IPS-NIHi11 (cell line): ENCODE measurements at regions not wholly inside any gene's neighbourhood (a gene's known extent, or its start where the extent isn't known, plus 50 kb on each side); places are given as distances from the start of the nearest gene placed in this dataset.
"Not testable (repeated sequence)": the region's sequence is repeated elsewhere in the genome, so short reads cannot be mapped to it uniquely, and the experiment has no call there.

ENCODE experiments used
- DNase-seq: peaks from one replicate; pipeline ENCODE4 v3.0.0; 2012; ENCODE audit warnings: mixed read lengths, low spot score

DNA sequence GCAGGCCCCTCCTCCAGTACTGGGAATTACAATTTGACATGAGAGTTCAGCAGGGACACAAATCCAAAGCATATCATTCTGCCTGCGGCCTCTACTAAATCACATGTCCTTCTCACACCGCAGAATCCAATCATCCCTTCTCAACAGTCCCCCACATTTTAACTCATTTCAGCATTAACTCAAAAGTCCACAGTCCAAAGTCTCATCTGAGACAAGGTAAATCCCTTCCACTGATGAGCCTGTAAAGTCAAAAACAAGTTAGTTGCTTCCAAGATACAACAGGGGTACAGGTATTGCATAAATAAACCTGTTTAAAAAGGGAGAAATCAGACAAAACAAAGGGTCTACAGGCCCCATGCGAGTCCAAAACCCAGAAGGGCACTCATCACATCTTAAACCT lies 64.0 kb downstream of the EBNA1BP2 start:
- DNase-seq: no peak

DNA sequence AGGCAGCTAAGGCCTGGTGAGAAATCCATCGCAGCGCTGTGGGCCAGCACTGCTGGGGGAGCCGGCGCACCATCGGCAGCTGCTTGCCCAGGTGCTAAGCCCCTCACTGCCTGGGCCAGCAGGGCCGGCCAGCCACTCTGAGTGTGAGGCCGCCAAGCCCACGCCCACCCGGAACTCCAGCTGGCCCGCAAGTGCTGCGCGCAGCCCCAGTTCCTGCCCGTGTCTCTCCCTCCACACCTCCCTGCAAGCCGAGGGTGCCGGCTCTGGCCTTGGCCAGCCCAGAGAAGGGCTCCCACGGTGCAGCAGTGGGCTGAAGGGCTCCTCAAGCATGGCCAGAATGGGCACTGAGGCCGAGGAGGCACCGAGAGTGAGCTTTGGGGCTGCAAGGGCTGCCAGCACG lies 64.4 kb downstream of the EBNA1BP2 start:
- DNase-seq: no peak

DNA sequence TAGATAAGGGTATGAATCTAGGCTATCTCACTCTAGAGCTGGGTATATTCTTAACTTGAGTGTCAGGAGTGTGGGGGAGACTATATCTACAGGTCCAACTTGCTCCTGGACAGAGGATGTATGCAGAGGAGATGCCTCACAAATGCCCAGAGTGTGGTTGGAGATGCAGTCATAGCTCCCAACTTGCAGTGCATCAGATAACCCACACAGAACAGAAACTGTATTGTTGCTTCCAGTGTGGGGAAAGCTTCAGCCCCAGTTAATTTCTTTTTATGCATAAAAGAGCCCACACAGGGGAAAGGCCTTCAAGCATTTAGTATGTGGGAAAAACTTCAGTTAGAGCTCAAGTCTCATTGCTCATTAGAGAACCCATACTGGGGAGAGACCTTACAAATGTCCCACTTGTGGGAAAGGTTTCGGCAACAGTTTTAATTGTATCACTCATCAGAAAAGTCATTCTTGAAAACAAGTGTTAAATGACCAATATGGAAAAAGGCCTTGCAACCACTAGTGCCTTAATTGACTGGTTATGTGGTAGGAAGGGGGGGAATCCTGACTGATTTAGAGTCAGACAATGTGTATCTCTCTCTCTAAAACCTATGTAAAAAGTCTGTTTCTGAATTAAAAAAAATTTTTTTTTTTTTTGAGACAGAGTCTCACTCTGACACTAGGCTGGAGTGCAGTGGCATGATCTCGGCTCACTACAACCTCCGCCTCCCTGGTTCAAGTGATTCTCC lies 67.9 kb downstream of the EBNA1BP2 start:
- no peak for DNase-seq

DNA sequence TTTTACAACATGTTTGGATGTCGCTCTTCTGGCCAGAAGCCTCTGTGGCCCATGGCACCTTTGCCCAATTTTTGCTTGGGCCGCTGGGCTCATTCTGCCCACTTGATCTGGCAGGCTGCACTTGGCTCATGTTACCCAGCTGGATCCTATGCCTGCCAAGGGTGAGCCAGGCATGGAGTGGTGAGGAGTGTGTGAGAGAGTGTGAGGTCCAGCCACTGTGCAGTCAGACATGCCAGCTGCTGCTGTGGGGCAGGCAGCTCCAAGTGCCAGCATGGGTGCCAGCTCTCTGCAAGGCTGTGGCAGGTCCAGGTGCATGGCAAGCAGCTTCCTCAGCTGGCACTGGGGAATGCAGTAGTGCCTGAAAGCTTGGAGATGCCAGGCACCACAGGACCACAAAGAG lies 71.0 kb downstream of the EBNA1BP2 start:
- DNase-seq: no peak

DNA sequence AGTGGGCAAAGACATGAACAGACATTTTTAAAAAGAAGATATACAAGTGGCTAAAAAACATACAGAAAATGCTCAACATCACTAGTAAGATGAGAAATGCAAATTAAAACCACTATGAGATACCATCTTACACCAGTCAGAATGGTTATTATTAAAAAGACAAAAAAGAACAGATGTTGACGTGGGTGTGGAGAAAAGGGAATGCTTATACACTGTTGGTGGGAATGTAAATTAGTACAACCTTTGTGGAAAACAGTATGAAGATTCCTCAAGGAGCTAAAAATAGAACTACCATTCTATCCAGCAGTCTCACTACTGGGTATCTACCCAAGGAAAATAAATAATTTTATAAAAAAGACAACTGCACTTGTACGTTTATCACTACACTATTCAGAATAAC lies 73.9 kb downstream of the EBNA1BP2 start:
- DNase-seq: no peak

DNA sequence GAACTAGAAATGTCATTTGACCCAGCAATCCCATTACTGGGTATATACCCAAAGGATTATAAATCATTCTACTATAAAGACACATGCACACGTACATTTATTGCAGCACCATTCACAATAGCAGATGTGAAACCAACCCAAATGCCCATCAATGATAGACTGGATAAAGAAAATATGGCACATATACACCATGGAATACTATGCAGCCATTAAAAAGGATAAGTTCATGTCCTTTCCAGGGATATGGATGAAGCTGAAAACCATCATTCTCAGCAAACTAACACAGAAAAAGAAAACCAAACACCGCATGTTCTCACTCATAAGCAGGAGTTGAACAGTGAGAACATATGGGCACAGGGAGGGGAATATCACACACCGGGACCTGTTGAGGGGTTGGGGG lies 75.6 kb downstream of the EBNA1BP2 start:
- not testable (repeated sequence) for DNase-seq

DNA sequence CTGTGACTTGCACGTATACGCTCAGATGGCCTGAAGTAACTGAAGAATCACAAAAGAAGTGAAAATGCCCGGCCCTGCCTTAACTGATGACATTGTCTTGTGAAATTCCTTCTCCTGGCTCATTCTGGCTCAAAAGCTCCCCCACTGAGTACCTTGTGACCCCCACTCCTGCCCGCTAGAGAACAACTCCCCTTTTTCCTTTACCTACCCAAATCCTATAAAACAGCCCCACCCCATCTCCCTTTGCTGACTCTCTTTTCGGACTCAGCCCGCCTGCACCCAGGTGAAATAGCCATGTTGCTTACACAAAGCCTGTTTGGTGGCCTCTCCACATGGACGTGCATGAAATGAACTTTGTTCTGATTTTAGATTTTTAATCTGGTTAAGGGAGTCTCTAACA lies 81.3 kb downstream of the EBNA1BP2 start:
- DNase-seq: not testable (repeated sequence)

DNA sequence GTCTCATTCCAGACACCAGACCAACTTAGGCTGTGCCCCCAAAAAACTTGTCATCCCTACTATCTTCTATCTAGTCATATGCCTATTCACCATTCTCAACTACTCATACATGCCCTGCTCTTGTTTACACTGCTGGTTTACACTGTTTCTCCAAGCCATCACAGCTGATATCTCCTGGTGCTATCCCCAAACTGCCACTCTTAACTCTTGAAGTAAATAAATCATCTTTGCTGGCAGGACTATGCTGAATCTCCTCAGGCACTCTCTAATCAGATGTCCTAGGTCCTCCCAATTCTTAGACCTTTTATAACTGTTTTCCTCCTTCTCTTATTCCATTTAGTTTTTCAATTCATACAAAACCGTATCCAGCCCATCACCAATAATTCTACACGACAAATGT lies 81.9 kb downstream of the EBNA1BP2 start:
- not testable (repeated sequence) for DNase-seq

DNA sequence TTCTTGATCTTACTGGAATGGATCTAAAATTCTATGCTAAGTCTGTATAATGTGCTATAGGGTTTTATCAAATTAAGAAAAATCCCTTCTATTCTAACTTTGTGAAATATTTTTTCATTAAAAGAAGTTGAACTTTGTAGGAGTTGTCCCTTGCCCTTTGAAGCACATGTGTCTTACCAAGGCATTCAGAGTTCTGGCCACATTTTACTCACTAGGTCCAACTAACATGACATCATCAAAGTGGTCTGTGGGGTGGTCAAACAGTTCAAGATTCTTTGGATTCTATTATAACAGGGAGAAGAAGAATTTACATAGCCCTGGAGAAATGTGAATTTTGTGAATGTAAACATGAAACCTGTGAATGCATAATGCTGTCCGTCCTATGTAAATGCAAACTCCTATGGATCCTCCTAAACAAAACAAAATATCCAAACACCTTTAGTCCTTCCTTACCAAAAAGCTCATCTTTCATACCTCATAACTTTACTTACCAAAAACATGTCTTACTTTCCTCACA lies 88.7 kb downstream of the EBNA1BP2 start:
- DNase-seq: no peak

DNA sequence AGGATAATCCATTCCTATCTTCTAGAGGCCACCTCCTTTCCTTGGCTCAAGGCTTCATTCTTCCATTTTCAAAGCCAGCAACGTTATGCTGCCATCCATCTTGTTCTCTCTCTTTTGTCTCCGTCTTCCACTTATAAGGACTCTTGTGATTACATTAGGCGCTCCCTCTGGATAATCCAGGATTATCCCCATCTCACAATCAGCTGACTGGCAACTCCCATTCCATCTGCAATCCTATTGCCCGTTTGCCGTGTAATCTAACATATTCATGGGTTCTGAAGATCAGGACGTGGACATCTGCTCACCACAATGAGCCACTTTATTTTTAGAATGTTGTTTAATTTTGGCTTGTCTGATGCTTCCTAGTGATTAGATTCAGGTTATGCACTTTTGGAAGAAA lies 89.3 kb downstream of the EBNA1BP2 start:
- DNase-seq: no peak

DNA sequence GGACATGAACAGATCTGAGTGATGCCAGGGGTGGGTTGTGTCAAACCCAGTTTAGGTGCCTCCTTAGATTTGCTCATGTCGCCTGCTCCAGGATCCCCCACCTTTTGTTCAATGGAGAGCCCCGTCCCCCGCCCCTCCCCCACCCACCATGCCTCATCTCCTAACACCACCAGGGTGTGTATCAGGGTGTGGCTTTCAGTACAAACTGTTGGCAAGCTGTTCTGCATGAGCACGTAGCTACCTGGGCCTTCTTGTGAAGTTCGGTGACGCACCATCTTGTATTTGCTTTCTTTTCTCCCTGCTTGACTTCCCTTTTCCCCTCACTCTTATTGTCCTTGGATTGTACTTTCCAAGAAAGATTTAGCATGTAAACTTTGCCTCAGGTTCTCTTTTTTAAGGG lies 94.8 kb downstream of the EBNA1BP2 start:
- DNase-seq: no peak

DNA sequence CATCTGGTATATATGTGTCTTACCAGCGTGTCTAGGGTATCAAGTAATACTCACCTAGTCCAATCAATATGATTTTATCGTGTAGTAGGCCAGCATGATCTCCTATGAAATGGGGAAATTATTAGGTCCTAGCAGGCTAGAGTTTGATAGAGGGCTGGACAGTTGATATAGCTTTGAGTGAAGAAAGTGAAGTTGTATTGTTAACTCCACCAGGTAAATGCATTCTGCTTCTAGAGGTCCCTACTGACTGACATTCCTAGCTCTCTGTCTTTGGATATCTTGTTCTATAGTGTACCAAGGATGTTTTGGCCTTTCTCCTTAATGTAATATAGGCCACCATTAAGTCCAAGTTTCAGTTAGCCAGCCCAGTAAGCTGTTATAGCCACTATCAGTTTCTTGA lies 97.4 kb downstream of the EBNA1BP2 start:
- no peak for DNase-seq

DNA sequence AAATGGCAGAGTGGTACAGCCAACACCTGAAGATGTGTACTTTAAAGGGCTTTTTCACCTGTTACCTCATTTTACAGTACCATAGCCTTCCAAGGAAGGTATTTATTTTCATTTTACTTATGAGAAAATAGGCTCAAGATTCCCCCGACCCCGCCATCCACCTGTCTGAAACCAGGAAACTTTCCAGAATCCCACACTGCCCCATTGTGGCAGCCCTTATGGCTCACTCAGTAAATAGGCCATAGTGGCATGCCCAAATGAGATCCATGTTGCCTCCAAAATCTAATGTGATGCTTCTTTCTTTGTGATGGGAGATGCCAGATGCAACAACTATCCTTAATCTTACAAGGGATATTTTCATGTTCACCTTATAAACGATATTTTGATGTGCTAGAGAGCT lies 97.8 kb downstream of the EBNA1BP2 start:
- peak; percentile 39 for DNase-seq

DNA sequence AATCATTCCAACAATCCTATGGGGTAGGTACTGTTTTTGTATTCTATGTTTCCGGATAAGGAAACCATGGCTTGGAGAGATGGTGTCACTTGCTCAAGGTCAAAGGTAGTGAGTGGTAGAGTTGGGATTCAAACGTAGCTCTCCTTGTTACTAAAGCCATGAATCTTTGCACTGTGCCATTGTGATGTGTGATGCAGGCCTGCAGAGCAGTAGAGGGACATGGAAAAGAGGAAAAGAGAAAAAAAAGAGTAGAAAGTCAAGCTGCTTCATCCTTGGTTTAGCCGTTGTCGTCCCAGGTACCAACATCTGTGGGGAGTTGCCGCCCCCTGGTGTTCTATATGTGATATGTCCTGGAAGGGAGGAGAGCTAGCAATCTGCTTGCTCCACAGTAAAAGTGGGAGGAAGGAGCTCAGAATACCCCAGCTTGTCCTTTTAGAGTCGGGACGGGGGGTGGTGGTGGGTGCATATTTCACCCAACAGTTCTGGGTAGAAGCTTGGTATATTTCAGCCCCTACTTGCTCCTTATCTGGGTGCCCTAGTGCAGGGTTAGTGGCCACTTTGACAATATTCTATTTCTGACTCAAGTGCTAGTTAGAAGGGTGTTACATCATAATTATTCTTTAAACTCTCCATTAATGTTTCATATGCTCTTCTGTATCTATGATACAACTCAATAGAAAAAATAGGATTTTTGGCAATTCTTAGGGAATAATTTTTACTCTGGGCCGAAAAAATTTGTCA lies 98.4 kb downstream of the EBNA1BP2 start:
- DNase-seq: peak; percentile 83

DNA sequence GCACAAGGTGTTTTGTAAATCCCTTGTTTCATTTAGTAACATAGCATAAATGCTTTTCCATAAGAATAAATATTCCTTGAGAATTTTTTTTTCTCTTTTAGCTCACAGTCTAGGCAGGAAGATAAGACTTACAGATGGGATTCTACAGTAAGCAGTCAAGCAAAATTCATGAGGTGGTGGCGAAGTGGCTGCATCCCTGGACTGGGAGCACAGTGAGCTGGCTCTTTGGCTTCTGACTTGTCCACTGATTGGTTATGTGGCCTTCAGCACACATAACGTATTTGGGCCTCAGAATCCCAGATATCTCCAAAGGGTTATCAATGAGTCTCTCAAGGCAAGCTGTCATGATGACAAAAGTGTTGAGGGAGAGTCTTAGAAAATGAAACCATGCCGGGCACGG lies 99.8 kb downstream of the EBNA1BP2 start:
- DNase-seq: no peak

DNA sequence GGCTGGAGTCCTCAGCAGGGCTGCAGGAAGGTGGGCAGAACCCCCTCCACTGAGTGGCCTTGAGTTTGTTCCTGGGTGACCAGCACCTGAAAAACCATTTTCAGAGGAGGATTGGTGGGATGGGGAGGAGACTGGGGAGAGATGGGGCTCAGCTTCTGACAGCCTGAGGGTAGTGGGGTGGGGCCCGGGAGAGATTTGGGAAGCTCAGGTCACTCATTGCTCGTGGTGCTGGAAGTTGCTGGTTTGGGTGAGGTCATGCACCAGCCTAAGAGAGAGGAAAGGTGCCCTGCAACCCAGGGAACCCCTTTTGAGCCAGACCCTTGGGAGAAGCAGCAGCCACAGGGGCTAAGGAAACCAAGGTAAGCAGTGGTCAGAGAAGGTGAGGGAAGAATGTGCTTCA lies 100.8 kb downstream of the EBNA1BP2 start:
- DNase-seq: no peak

DNA sequence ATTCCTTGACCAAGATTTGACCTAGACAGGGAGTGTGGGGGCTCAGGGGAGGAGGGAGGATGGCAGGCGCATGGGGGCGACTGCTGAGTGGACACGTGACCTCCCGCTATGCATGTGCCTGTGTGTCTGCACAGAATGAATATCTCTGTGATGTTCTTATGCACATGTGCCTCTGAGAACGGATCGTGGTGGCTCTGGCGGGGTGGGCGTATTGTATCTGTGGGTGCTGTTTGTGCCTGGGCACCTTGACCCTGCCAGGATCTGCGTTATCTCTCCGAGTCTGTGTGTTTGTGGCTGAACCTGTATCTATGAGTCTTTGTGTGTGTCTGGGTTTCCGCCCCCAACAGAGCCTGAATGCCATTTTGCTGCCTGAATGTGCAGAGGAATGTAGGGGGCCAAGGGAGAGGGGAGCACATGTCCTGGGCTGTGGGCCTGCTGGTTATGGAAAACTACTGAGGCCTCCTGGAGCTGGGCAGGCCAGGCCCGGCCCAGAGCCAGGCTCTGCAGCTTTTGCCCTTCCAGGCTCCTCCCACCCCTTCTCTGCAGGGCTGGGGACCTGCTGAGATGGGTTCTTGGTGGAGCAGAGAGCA lies 102.5 kb downstream of the EBNA1BP2 start:
- peak; percentile 58 for DNase-seq

DNA sequence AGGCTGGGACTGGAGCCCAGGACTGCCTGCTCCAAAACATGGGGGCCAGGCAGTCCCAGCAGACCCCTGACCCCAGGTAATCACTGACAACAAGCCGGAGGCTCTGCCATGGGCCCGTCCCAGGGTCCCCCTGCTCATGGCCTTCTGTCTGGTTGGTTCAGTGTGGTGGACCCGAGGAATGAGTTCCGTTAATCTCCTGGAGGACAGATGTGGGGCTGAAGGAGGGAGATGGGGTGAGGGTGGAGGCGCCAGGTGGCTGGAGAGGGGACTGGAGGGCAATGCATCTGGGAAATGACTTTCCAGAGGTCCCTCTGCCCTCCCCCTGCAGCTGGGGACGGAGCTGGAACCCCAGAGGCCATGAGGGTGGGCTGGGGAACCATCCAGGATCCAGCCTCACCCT lies 103.2 kb downstream of the EBNA1BP2 start:
- no peak for DNase-seq

DNA sequence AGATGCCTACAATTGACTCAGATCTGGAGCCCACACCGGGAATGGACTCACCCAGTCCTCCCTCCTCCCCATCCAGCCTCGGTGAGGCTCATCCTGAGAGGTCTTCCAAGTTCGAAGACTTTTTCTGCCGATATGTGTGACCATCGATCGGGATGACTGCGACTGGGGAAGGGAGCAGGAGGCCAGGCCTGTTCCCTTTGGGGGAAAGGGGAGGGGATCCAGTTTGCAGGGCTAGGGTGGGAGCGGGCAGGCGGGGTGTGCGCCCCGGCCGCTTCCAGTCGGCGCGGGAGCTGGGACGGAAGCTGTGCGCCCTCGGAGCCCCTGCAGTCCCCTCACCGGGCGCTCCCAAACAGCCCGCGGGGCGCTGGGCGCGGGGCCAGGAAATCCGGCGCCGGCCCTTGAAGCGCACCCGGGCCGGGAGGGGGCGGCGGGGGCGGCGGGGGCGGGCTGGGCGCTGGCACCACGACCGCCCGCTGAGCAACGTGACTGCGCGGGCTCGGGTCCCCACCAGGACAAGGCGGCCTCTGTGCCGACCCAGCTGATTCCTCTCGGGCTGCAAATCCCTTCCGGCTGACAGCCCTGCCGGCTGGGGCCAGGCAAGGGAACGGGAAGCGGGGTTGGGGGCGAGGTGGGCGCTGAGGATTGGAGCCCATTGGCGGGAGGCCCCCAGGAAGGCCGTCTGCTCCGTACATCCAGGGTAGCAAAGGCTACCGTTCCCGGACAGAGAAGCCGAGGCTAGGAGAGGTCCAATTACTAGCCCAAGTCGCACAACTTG lies 103.9 kb downstream of the EBNA1BP2 start:
- peak; percentile 59 for DNase-seq

DNA sequence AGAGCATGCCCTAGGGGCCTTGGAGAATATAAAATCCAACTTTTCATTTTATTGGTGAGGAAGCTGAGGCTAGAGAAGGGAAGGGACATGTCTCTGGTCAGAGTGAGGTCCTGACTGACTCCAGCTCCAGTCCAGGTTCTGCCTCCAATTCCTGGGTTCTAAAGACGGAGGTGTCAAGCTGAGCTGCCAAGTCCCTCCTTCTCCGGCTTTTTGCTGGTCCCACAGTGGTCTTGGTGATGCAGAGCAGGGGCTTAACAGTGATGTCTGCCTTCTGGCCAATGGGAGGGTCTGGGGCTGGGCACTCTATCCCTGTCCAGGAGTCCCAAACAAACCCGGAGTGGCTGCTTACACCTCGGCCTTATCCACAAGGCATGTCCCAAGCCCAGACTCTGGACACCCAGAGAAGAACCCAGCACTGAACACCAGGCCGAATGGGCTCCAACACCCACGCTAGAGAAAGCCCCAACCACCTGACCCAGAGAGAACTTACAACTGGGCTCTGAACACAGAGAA lies 104.8 kb downstream of the EBNA1BP2 start:
- no peak for DNase-seq

DNA sequence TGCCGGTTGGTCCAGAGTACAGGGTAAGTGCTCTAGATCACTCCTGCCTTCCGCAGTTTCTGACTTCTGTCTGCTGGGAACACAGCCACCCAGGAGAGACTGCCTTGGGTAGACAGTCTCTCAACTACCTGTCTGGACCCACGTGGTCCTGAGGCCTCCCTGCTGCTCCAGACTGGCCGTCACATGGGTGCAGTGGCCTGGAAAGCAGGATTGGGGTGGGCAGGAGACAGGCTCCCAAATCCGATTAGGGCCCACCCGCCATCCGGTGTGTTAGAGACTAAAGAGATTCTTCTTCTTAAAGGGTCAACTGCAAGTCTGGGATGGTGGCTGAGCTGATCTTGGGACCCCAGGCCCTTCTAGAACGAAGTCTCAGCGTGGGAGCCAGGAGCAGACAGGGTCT lies 105.5 kb downstream of the EBNA1BP2 start:
- no peak for DNase-seq
